ENCODE measurements at regions not wholly inside any gene's neighbourhood (a gene's known extent, or its start where the extent isn't known, plus 50 kb on each side); places are given as distances from the start of the nearest gene placed in this dataset.

DNA sequence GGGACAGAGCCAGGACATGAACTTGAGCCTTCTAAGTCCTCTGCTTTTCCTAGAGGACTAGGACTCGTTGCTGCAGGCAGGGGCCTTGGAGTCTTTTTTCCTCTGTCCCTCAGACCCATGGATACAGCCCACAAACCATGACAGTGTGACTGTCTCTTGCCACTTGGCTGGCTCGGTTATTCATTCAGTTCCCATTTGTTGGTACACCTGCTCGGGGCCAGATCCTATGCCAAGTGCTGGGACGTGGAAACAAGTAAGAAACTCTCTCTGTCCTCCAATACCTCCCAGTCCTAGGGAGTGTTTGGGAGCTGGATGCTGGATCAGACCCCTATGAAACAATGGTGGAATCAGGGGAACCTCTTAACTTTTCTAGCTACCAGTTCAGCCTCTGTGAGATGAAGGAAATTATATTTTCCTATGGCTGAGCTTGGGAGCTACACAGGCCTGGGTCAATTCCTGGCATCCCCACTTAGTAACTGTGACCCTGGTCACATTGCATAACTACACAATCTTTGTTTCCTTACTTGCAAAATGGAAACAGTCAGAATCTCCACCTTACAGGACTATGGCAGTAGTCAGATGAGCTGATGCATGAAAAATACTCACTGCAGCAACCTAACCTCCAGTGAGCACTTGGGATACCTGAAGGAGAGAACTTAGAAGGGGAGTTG, 106.3 kb upstream of the VRK1 start:
- no peaks in the 10 kb centered on the region for H3K79me2 ChIP-seq (ENCODE audit: control insufficient read depth in 1 of 2, insufficient read depth in 2 of 2, low read length in 2 of 2)
- H2BK20ac ChIP-seq (ENCODE audit: low read length): no peak overlapping the region
- WGBS, 2 experiments (ENCODE audit: extremely low coverage in 1 of 2, insufficient coverage in 1 of 2, insufficient read length in 1 of 2, insufficient replicate concordance in 2 of 2, low coverage in 1 of 2, low lambda C conversion rate in 2 of 2, missing lambda C conversion rate in 1 of 2): 100% methylated on average over 4 of the region's 4 CpGs; no CpG with 5 or more reads in 1 of the 2 experiments
- H3K79me1 ChIP-seq (ENCODE audit: low read depth, low read length): no peaks in the 10 kb centered on the region
- peaks cover 0 to 2% of the 10 kb centered on the region in 2 experiments for H4K20me1 ChIP-seq (replicated peaks in 1 of 2; ENCODE audit: control insufficient read depth in 1 of 2, insufficient read depth in 2 of 2, low read length in 2 of 2)
- no peak overlapping the region for H3K4ac ChIP-seq (replicated peaks; ENCODE audit: insufficient read length, low read depth, low read length)
- no peak overlapping the region for H3K9ac ChIP-seq (replicated peaks in 1 of 4; ENCODE audit: extremely low read depth in 1 of 4, low read depth in 3 of 4, low read length in 3 of 4)
- no peak overlapping the region for H3K23ac ChIP-seq (ENCODE audit: insufficient read length)
- no peak overlapping the region for H2AFZ ChIP-seq (ENCODE audit: low read length)
- H3K18ac ChIP-seq (ENCODE audit: extremely low read depth, low read length): no peak overlapping the region
- H3K14ac ChIP-seq (ENCODE audit: insufficient read length): no peak overlapping the region
- CTCF ChIA-PET (ENCODE audit: partially characterized antibody): interaction anchor here (0.6 to 1.2 kb wide), 2 partner anchors 11 to 51 kb away, joined by 3 read pairs; no protein-coding TSS in a partner anchor
- H4K91ac ChIP-seq (replicated peaks; ENCODE audit: insufficient read length, low read length): no peak overlapping the region
- H4K8ac ChIP-seq (ENCODE audit: extremely low read depth, insufficient read depth, low read length): no peak overlapping the region
- no peaks in the 10 kb centered on the region for H3K36me3 ChIP-seq (ENCODE audit: control insufficient read depth in 2 of 4, insufficient read depth in 4 of 4, low read length in 3 of 4)
- no peaks in the 10 kb centered on the region for H3K9me3 ChIP-seq (ENCODE audit: insufficient read depth in 2 of 2, low read depth in 1 of 2, low read length in 1 of 2)
- no peak overlapping the region for H2BK5ac ChIP-seq (ENCODE audit: low read depth, low read length)
- H3K27ac ChIP-seq (ENCODE audit: low read depth, low read length): no peak overlapping the region
- peaks cover 0 to 5% (median 1%) of the 10 kb centered on the region in 4 experiments; a peak in 3 of 7 replicates for H3K4me1 ChIP-seq (replicated peaks in 1 of 4; ENCODE audit: control insufficient read depth in 3 of 4, insufficient read depth in 4 of 4, low read length in 3 of 4)
- no peak overlapping the region for H3K56ac ChIP-seq (replicated peaks; ENCODE audit: insufficient read length, low read depth, low read length)
- POLR2A ChIA-PET (ENCODE audit: partially characterized antibody): no interaction called here
- H2BK120ac ChIP-seq (replicated peaks; ENCODE audit: low read depth, low read length): no peak overlapping the region
- TF ChIP-seq TBP (IDR thresholded peaks at IDR 0.05; ENCODE audit: low read depth, low read length) (no peak), EGR1 (IDR thresholded peaks at IDR 0.05; ENCODE audit: borderline replicate concordance, low read depth, low read length) (no peak), TAF7 (optimal IDR thresholded peaks at IDR 0.05; ENCODE audit: borderline replicate concordance, low read depth, low read length) (no peak)
- no peak overlapping the region for H2BK15ac ChIP-seq (ENCODE audit: low read length)
- H2BK12ac ChIP-seq (ENCODE audit: low read depth, low read length): no peak overlapping the region
- H3K27me3 ChIP-seq (replicated peaks in 1 of 4; ENCODE audit: control insufficient read depth in 3 of 4, extremely low read depth in 1 of 4, insufficient read depth in 3 of 4, low read length in 3 of 4): peaks cover 0 to 11% (median 2%) of the 10 kb centered on the region in 4 experiments; a peak in 4 of 7 replicates
- no peak overlapping the region for H2AK5ac ChIP-seq (ENCODE audit: low read depth, low read length)
- no peaks in the 10 kb centered on the region; the same call in 1 of the 2 replicates for H3K23me2 ChIP-seq (ENCODE audit: low read depth, low read length)
- H4K5ac ChIP-seq (ENCODE audit: insufficient read length, low read depth, low read length): no peak overlapping the region
- FAIRE-seq: no peak
- no peak overlapping the region for H3K4me2 ChIP-seq (ENCODE audit: insufficient read depth in 1 of 2, low read depth in 2 of 2, low read length in 2 of 2)
- no peak overlapping the region for H3K4me3 ChIP-seq (ENCODE audit: extremely low read depth in 1 of 4, insufficient read depth in 2 of 4, low read depth in 3 of 4, low read length in 4 of 4)
- DNase-seq (ENCODE audit: low read depth in 1 of 2, low spot score in 2 of 2): no peak
